GM12878 (cell line): ENCODE measurements at regions not wholly inside any gene's neighbourhood (a gene's known extent, or its start where the extent isn't known, plus 50 kb on each side); places are given as distances from the start of the nearest gene placed in this dataset.

Experiments
- ATAC-seq: fragments of 200-7000 bp; cut with Tn5 transposase; 3 replicates; pipeline ENCODE4 v1.9.1; 2020; ENCODE audit warnings: mild to moderate bottlenecking, moderate library complexity
- BruUV-seq: library from RNA; stranded (reverse); fragments of 400-500 nt; replicated peaks from 2 replicates; lab custom pipeline; 2021; lab: Mats Ljungman, UMichigan
- CTCF ChIA-PET: fragments of 300-600 bp; sonication (Branson Sonifier 250); formaldehyde crosslinking; extraction: SDS; loops from one replicate; lab custom pipeline; 2021; ENCODE audit warnings: inconsistent platforms; lab: Yijun Ruan, JAX
- POLR2A ChIA-PET: fragments of 350-600 bp; formaldehyde crosslinking; extraction: SDS; loops from one replicate; lab custom pipeline; 2021; ENCODE audit warnings: inconsistent platforms; lab: Charles Lee
- RAD21 ChIA-PET: fragments of 300-600 bp; sonication (Branson Sonifier 250); formaldehyde crosslinking; loops from one replicate; lab custom pipeline; 2023; ENCODE audit warnings: antibody characterized with exemption; ENCODE audit not compliant: unreplicated experiment; lab: Charles Lee
- SMC1A ChIA-PET: fragments of 300-600 bp; sonication (Branson Sonifier 250); formaldehyde crosslinking; loops from one replicate; lab custom pipeline; 2023; ENCODE audit not compliant: unreplicated experiment, uncharacterized antibody; lab: Charles Lee
- DNase-seq: peaks from one replicate; pipeline ENCODE4 v3.0.0-alpha.2; 2011; ENCODE audit warnings: low read depth, low spot score
- FAIRE-seq: peaks from 3 replicates; lab custom pipeline; 2011; peaks lifted over from hg19 to GRCh38; lab: Jason Lieb, UNC
- H2AFZ ChIP-seq: 2 replicates; pipeline ENCODE4 v1.6.0; 2011; ENCODE audit warnings: low read depth, low read length, control low read depth; ENCODE audit not compliant: control insufficient read depth
- H3K27ac ChIP-seq: 2 replicates; pipeline ENCODE4 v1.5.1; 2011; ENCODE audit warnings: control low read depth; ENCODE audit not compliant: control insufficient read depth, insufficient read depth
- H3K27me3 ChIP-seq, 2 experiments: replicated peaks in 1 of 2; 2 replicates each; pipeline versions ENCODE4 v1.6.0 to v1.6.1; 2011; ENCODE audit warnings: low read length in 1 of 2; ENCODE audit not compliant: control insufficient read depth in 2 of 2, insufficient read depth in 2 of 2
- H3K36me3 ChIP-seq, 2 experiments: 2 replicates each; pipeline ENCODE4 v1.5.1; 2011; ENCODE audit warnings: low read length in 1 of 2; ENCODE audit not compliant: control insufficient read depth in 2 of 2, insufficient read depth in 2 of 2
- H3K4me1 ChIP-seq: 2 replicates; pipeline ENCODE4 v1.6.1; 2011; ENCODE audit warnings: mild to moderate bottlenecking, low read length, moderate library complexity, mixed read lengths; ENCODE audit not compliant: control insufficient read depth, insufficient read depth
- H3K4me2 ChIP-seq: 2 replicates; pipeline ENCODE4 v1.6.0; 2011; ENCODE audit warnings: control low read depth; ENCODE audit not compliant: control insufficient read depth, insufficient read depth
- H3K4me3 ChIP-seq: fragments of 200-600 bp; sonication (generic); 2 replicates; pipeline ENCODE4 v1.5.1; 2016
- H3K79me2 ChIP-seq: 2 replicates; pipeline ENCODE4 v1.6.0; 2011; ENCODE audit warnings: low read length; ENCODE audit not compliant: control insufficient read depth, insufficient read depth
- H3K9ac ChIP-seq: 2 replicates; pipeline ENCODE4 v1.8.0; 2011; ENCODE audit warnings: low read length, control low read depth, mixed read lengths; ENCODE audit not compliant: control insufficient read depth, insufficient read depth
- H3K9me3 ChIP-seq: replicated peaks from 3 replicates; pipeline ENCODE4 v1.5.1; 2011; ENCODE audit warnings: mild to moderate bottlenecking, low read length; ENCODE audit not compliant: control insufficient read depth, insufficient read depth
- H4K20me1 ChIP-seq: 2 replicates; pipeline ENCODE4 v1.6.0; 2011; ENCODE audit not compliant: control insufficient read depth, insufficient read depth
- CHD2 ChIP-seq: IDR thresholded peaks from 2 replicates; pipeline ENCODE4 v1.6.1; 2011; ENCODE audit warnings: low read depth, low read length, improper control_type of control experiment, borderline replicate concordance
- E4F1 ChIP-seq: fragments of 450-650 bp; IDR thresholded peaks from 2 replicates; pipeline ENCODE4 v1.6.1; 2018; ENCODE audit warnings: borderline replicate concordance, mild to moderate bottlenecking; ENCODE audit not compliant: partially characterized antibody
- EED ChIP-seq: sonication (generic); IDR thresholded peaks from 2 replicates; pipeline ENCODE4 v1.6.1; 2016; ENCODE audit warnings: antibody characterized with exemption, low read depth
- IRF4 ChIP-seq: IDR thresholded peaks from 2 replicates; pipeline ENCODE4 v1.6.1; 2011; ENCODE audit warnings: low read depth, low read length
- KAT2A ChIP-seq: conservative IDR thresholded peaks from 2 replicates; pipeline ENCODE4 v1.6.1; 2011; ENCODE audit warnings: low read depth, low read length; ENCODE audit not compliant: control insufficient read depth
- MTA2 ChIP-seq: fragments of 450-650 bp; IDR thresholded peaks from 2 replicates; pipeline ENCODE4 v1.6.1; 2016; ENCODE audit warnings: low read depth, mild to moderate bottlenecking, moderate library complexity
- SIX5 ChIP-seq: IDR thresholded peaks from 2 replicates; pipeline ENCODE4 v1.6.1; 2011; ENCODE audit warnings: mild to moderate bottlenecking, low read depth, low read length, moderate library complexity; ENCODE audit not compliant: severe bottlenecking
- WGBS: methylation state at CpG from one replicate; pipeline ENCODE4 v1.1.6; 2016; ENCODE audit warnings: low lambda C conversion rate; ENCODE audit not compliant: insufficient replicate concordance, insufficient coverage; ENCODE audit errors: missing lambda C conversion rate; 5-methylcytosine and 5-hydroxymethylcytosine counted together
- in situ Hi-C: fragments of 300-500 bp; cut with MboI; formaldehyde crosslinking; loops from 9 replicates; pipeline ENCODE4 v1.14.3; 2018; ENCODE audit warnings: mixed read lengths
- intact Hi-C: fragments of 100-400 bp; cut with micrococcal nuclease; formaldehyde crosslinking; loops from one replicate; pipeline ENCODE4 v1.14.2; 2022; ENCODE audit not compliant: unreplicated experiment
- TF ChIP-seq, protein P1 (sequence below): IDR thresholded peaks from 2 replicates; pipeline ENCODE4 v1.6.1; 2011; ENCODE audit warnings: mild to moderate bottlenecking, low read depth, low read length, moderate library complexity; ENCODE audit not compliant: insufficient replicate concordance

DNA sequence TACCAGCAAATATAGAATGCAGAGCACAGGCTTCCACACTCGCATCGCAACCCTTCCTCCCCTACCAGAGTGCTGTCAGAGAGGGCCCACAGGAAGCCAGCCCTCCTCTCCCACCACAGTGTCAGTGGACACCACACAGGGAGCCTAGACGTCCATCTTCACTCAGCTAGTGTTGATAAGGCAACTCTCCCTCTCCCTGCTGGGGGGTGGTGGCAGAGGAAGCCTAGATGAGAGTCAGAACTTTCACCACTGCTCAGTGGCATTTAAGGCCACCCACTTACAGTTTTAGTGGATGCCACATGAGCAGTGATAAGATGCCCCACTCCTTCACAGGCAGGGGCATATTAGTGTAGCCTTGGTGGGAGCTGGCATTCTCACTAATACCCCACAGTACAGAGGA is 109.8 kb upstream of the UBE3A start:
- BruUV-seq: no TSS peak

More for the DNA sequence above, 109.8 kb upstream of the UBE3A start:
- WGBS: 29% methylated on average over 3 of the region's 3 CpGs
- DNase-seq: no peak
- no peaks in the 10 kb centered on the region for H3K27me3 ChIP-seq
- ChIA-PET SMC1A (no interaction called here), CTCF (no interaction called here), RAD21 (no interaction called here), POLR2A (no interaction called here)
- H3K4me3 ChIP-seq: no peak overlapping the region
- no peaks in the 10 kb centered on the region for H4K20me1 ChIP-seq
- H2AFZ ChIP-seq: no peak overlapping the region
- no peak overlapping the region for H3K9ac ChIP-seq
- in situ Hi-C loops: no loop called here
- no peaks in the 10 kb centered on the region for H3K4me1 ChIP-seq
- H3K4me2 ChIP-seq: no peak overlapping the region
- FAIRE-seq: no peak
- ATAC-seq: no peak
- no peaks in the 10 kb centered on the region for H3K79me2 ChIP-seq
- TF ChIP-seq CHD2: no peak
- TF ChIP-seq MTA2: no peak
- TF ChIP-seq EED: no peak
- TF ChIP-seq, protein P1, sequence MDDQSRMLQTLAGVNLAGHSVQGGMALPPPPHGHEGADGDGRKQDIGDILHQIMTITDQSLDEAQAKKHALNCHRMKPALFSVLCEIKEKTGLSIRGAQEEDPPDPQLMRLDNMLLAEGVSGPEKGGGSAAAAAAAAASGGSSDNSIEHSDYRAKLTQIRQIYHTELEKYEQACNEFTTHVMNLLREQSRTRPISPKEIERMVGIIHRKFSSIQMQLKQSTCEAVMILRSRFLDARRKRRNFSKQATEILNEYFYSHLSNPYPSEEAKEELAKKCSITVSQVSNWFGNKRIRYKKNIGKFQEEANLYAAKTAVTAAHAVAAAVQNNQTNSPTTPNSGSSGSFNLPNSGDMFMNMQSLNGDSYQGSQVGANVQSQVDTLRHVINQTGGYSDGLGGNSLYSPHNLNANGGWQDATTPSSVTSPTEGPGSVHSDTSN: no peak
- no peak for TF ChIP-seq SIX5
- TF ChIP-seq E4F1: no peak
- no peak for TF ChIP-seq KAT2A
- no peak for TF ChIP-seq IRF4
- H3K27ac ChIP-seq: no peak overlapping the region
- no peaks in the 10 kb centered on the region; the same call in 2 of the 3 replicates for H3K9me3 ChIP-seq
- intact Hi-C loops: no loop called here
- no peaks in the 10 kb centered on the region for H3K36me3 ChIP-seq
